ENCODE measurements at regions not wholly inside any gene's neighbourhood (a gene's known extent, or its start where the extent isn't known, plus 50 kb on each side); places are given as distances from the start of the nearest gene placed in this dataset.

DNA sequence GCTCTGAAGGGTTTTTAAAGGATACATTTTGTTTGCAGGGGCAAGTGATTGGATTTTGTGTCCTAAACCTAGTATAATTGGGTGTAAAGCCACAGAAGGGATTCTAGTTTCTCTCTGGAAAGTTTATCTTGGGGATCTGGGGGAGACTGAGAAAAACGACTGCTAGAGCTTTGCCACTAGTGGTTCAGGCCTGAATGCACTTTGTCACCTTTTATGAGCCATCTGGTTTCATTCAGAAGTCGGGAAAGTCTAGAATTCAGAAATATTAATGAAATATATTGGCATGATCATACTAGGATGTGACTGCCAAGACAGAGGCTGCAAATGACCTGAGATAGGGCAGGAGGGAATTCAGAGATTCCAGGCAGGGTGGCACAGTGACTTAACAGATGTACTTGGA, 111.5 kb upstream of the KCNK2 start:
- no peak overlapping the region for H3K23ac ChIP-seq (ENCODE audit: low read depth, low read length)
- no peak overlapping the region for H3K27ac ChIP-seq (ENCODE audit: insufficient read depth, low read length)
- in situ Hi-C loops (cut with MboI; ENCODE audit: low sequenced_read_pairs) = no loop called here
- H3K4me2 ChIP-seq (ENCODE audit: low read depth, low read length) = no peak overlapping the region
- H3K4me1 ChIP-seq (ENCODE audit: control insufficient read depth, insufficient read depth, low read length) = peaks cover 7% of the 10 kb centered on the region
- ChIA-PET POLR2A (ENCODE audit: unreplicated experiment) (no interaction called here), CTCF (no interaction called here)
- H3K27me3 ChIP-seq (ENCODE audit: control insufficient read depth, insufficient read depth, low read length) = no peaks in the 10 kb centered on the region
- no peak overlapping the region; the same call in 1 of the 2 replicates for H3K18ac ChIP-seq (ENCODE audit: low read depth, low read length)
- H2BK120ac ChIP-seq (ENCODE audit: low read depth, low read length) = peak overlapping the region; percentile 51
- H3K4me3 ChIP-seq (ENCODE audit: insufficient read depth, low read depth, low read length) = no peak overlapping the region
- peak overlapping the region; percentile 16; the same call in 1 of the 2 replicates for H2BK20ac ChIP-seq (ENCODE audit: low read depth, low read length)
- no peak overlapping the region for H3K56ac ChIP-seq (ENCODE audit: extremely low read depth, insufficient read depth, low read length)
- BruUV-seq (replicated peaks) = no TSS peak
- H4K91ac ChIP-seq (ENCODE audit: insufficient read depth, low read depth, low read length) = no peak overlapping the region
- no peaks in the 10 kb centered on the region for H3K79me1 ChIP-seq (ENCODE audit: low read depth in 1 of 2, low read length in 2 of 2)
- ATAC-seq (ENCODE audit: low read depth) (no peak), DNase-seq (no peak)
- intact Hi-C loops (cut with micrococcal nuclease) = no loop called here
- dilution Hi-C loops (cut with HindIII; ENCODE audit: low sequenced_read_pairs, unreplicated experiment) = no loop called here
- no peaks in the 10 kb centered on the region for H3K9me3 ChIP-seq (ENCODE audit: control insufficient read depth, insufficient read depth, low read length)
- H4K8ac ChIP-seq (ENCODE audit: low read depth in 2 of 2, low read length in 2 of 2) = peak overlapping the region in 1 of 2 experiments; percentile 52; a peak in 1 of 4 replicates
- H3K14ac ChIP-seq (replicated peaks; ENCODE audit: low read depth, low read length) = peak overlapping the region; percentile 0; the same call in 1 of the 2 replicates
- H3K9me1 ChIP-seq (ENCODE audit: insufficient read depth, low read length) = peaks cover 3% of the 10 kb centered on the region; the same call in 1 of the 2 replicates
- H4K20me1 ChIP-seq (ENCODE audit: insufficient read depth, low read length) = no peaks in the 10 kb centered on the region
- H4K5ac ChIP-seq (ENCODE audit: low read depth, low read length) = no peak overlapping the region
- H3K4ac ChIP-seq (ENCODE audit: low read depth, low read length) = 0 out of 2 replicates have a peak overlapping the region, but pooled peaks have one; percentile 15
- H2BK5ac ChIP-seq (ENCODE audit: low read depth, low read length, poor library complexity, severe bottlenecking) = no peak overlapping the region
- H3K9ac ChIP-seq (ENCODE audit: low read depth, low read length) = no peak overlapping the region
- no peaks in the 10 kb centered on the region for H3K36me3 ChIP-seq (ENCODE audit: control insufficient read depth, insufficient read depth, low read length)
- no peak overlapping the region for H2AK5ac ChIP-seq (ENCODE audit: low read depth, low read length)
- TF ChIP-seq MAZ (IDR thresholded peaks at IDR 0.05; ENCODE audit: borderline replicate concordance, low read depth, low read length) (no peak), CEBPB (IDR thresholded peaks at IDR 0.05; ENCODE audit: low read depth, low read length) (no peak), MXI1 (IDR thresholded peaks at IDR 0.05; ENCODE audit: borderline replicate concordance, low read depth, low read length) (no peak), FOS (IDR thresholded peaks at IDR 0.05; ENCODE audit: low read depth, low read length) (no peak), RFX5 (IDR thresholded peaks at IDR 0.05; ENCODE audit: low read depth, low read length) (no peak), NFE2L2 (IDR thresholded peaks at IDR 0.05; ENCODE audit: low read depth, low read length) (no peak), RCOR1 (IDR thresholded peaks at IDR 0.05; ENCODE audit: insufficient replicate concordance, low read length) (no peak), RAD21 (IDR thresholded peaks at IDR 0.05; ENCODE audit: low read length) (no peak), BHLHE40 (IDR thresholded peaks at IDR 0.05; ENCODE audit: low read depth, low read length) (no peak), POLR2A (IDR thresholded peaks at IDR 0.05; ENCODE audit: low read depth, low read length) (no peak), MAFK (IDR thresholded peaks at IDR 0.05; ENCODE audit: low read depth, low read length) (no peak), SMC3 (IDR thresholded peaks at IDR 0.05; ENCODE audit: low read depth, low read length) (no peak)
- TF ChIP-seq, protein P1, sequence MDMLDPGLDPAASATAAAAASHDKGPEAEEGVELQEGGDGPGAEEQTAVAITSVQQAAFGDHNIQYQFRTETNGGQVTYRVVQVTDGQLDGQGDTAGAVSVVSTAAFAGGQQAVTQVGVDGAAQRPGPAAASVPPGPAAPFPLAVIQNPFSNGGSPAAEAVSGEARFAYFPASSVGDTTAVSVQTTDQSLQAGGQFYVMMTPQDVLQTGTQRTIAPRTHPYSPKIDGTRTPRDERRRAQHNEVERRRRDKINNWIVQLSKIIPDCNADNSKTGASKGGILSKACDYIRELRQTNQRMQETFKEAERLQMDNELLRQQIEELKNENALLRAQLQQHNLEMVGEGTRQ (IDR thresholded peaks at IDR 0.05; ENCODE audit: low read depth, low read length) = no peak
- TF ChIP-seq, protein P2, sequence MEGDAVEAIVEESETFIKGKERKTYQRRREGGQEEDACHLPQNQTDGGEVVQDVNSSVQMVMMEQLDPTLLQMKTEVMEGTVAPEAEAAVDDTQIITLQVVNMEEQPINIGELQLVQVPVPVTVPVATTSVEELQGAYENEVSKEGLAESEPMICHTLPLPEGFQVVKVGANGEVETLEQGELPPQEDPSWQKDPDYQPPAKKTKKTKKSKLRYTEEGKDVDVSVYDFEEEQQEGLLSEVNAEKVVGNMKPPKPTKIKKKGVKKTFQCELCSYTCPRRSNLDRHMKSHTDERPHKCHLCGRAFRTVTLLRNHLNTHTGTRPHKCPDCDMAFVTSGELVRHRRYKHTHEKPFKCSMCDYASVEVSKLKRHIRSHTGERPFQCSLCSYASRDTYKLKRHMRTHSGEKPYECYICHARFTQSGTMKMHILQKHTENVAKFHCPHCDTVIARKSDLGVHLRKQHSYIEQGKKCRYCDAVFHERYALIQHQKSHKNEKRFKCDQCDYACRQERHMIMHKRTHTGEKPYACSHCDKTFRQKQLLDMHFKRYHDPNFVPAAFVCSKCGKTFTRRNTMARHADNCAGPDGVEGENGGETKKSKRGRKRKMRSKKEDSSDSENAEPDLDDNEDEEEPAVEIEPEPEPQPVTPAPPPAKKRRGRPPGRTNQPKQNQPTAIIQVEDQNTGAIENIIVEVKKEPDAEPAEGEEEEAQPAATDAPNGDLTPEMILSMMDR (conservative IDR thresholded peaks at IDR 0.05; ENCODE audit: low read depth, low read length) = no peak
- TF ChIP-seq, protein P3, sequence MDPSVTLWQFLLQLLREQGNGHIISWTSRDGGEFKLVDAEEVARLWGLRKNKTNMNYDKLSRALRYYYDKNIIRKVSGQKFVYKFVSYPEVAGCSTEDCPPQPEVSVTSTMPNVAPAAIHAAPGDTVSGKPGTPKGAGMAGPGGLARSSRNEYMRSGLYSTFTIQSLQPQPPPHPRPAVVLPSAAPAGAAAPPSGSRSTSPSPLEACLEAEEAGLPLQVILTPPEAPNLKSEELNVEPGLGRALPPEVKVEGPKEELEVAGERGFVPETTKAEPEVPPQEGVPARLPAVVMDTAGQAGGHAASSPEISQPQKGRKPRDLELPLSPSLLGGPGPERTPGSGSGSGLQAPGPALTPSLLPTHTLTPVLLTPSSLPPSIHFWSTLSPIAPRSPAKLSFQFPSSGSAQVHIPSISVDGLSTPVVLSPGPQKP (IDR thresholded peaks at IDR 0.05; ENCODE audit: borderline replicate concordance, low read depth, low read length) = no peak
- no peak overlapping the region for H2AK9ac ChIP-seq (replicated peaks; ENCODE audit: low read depth, low read length, poor library complexity)
- H2BK15ac ChIP-seq (ENCODE audit: low read depth, low read length) = peak overlapping the region; percentile 59; the same call in 1 of the 3 replicates
- peak overlapping the region; percentile 26 for H2AFZ ChIP-seq (replicated peaks; ENCODE audit: low read length, poor library complexity)
- WGBS, 2 experiments (ENCODE audit: extremely low coverage in 2 of 2, insufficient read length in 1 of 2) = no CpG with 5 or more reads among the region's 2 CpGs

Measured in IMR-90 (cell line).